Large intestine (tissue), 3 donors: ENCODE measurements at regions not wholly inside any gene's neighbourhood (a gene's known extent, or its start where the extent isn't known, plus 50 kb on each side); places are given as distances from the start of the nearest gene placed in this dataset.
A peak's percentile ranks its signal among the peaks of the same experiment; 100 is the strongest.

ENCODE experiments used
- DNase-seq, 2 donors: peaks; one replicate each; pipeline versions ENCODE4 v3.0.0 to v3.0.0-alpha.2; 2013
- H3K27ac ChIP-seq: one replicate; pipeline ENCODE4 v1.5.1; 2013; ENCODE audit warnings: low read length
- H3K27me3 ChIP-seq: 2 replicates; pipeline ENCODE4 v1.6.1; 2013; ENCODE audit warnings: low read length; ENCODE audit not compliant: control insufficient read depth, insufficient read depth
- H3K36me3 ChIP-seq: 2 replicates; pipeline ENCODE4 v1.6.1; 2013; ENCODE audit warnings: low read length; ENCODE audit not compliant: control insufficient read depth, insufficient read depth
- H3K4me1 ChIP-seq: one replicate; pipeline ENCODE4 v1.6.1; 2013; ENCODE audit warnings: low read length; ENCODE audit not compliant: control insufficient read depth, insufficient read depth
- H3K4me3 ChIP-seq: one replicate; pipeline ENCODE4 v1.5.1; 2013; ENCODE audit warnings: low read length
- H3K9me3 ChIP-seq: one replicate; pipeline ENCODE4 v1.6.1; 2013; ENCODE audit warnings: mild to moderate bottlenecking, low read depth, low read length, moderate library complexity; ENCODE audit not compliant: control insufficient read depth
- WGBS: methylation state at CpG from one replicate; pipeline ENCODE4 v1.1.5; 2013; ENCODE audit warnings: low lambda C conversion rate; ENCODE audit not compliant: insufficient coverage; 5-methylcytosine and 5-hydroxymethylcytosine counted together

DNA sequence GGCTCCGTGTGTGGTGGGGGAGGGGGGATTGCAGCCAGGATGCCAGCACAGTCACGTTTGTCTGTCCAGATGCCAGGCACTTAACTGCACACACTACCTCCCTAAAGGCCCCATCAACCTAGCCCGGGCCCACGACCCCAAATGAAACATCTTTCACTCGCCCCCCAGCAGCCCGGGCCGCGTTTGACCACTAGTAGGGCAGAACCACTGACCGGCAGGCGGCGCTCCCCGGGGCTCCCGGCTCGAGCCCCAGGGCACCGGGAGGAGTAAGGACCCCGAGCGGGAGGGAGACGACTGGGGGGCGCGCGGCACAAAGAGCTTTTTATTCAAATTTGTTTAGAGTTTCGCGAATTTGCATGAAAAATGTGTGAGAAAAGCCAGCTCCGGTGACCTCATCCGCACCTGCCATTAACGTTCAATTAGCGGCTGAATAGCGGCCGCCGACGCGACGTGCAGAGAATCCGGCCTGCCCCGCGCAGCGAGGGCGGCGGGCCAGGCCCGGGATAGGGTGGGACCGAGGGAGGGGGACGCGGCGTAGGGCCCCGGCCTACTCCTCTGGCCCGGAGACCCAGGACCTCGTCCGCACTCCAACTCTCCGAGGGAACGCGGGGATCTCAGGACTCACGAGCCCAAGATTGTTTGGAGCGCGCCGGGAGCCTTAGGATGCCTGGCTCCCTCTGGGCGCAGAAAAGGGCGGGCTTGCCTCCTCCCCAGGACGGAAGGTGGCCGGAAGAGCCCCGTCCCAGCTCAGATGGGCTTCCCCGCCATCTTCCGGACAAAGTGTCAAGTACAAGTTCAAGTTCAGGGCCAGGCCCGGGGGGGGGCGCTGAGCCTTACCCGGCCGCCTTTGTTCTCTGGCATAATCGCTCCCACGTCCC is 64.9 kb upstream of the POLG start:
- no CpG with 5 or more reads among the region's 68 CpGs for WGBS
- Histone ChIP-seq H3K27me3 (peaks cover 99% of the 10 kb centered on the region), H3K4me1 (no peaks in the 10 kb centered on the region), H3K27ac (no peak overlapping the region), H3K36me3 (no peaks in the 10 kb centered on the region), H3K9me3 (peaks cover 3% of the 10 kb centered on the region), H3K4me3 (no peak overlapping the region)
- peak in 1 of 2 donors; percentile 15 for DNase-seq

DNA sequence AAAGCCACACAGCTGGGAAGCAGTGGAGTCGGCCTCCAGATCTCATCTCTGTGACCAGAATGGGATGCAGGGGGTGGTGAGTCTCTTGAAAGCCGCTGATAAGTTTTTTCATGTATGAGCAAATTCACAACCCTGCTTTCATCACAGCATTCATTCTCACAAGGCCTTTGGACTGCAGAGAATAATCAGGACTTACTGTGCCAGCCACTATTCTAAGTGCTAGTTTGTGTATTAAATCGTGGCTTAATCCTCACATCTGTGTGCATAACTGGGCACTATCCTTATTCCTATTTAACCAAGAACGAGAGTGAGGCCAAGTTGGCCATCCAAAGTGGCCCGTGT is 64.2 kb upstream of the POLG start:
- DNase-seq = peak in 1 of 2 donors; percentile 7
- Histone ChIP-seq H3K27ac (no peak overlapping the region), H3K9me3 (peaks cover 3% of the 10 kb centered on the region), H3K36me3 (no peaks in the 10 kb centered on the region), H3K4me1 (no peaks in the 10 kb centered on the region), H3K4me3 (no peak overlapping the region), H3K27me3 (peaks cover 99% of the 10 kb centered on the region)
- WGBS = no CpG with 5 or more reads among the region's 5 CpGs

DNA sequence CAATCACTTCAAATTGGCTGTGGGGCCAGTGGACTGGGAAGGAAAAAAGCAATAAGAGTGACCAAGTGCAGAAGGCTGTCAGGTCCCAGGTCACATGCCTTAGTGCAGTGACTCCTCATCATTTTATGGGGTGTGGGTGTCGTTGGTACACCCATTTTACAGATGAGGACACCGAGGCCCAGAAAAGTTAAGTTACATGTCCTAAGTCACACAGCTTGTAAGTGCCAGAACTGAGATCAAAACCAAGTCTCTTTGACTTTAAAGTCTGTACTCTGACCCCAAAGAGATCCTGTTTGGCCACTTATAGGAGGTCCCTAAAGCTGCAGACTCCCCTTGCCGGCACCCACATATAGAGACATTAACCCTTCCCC is 63.0 kb upstream of the POLG start:
- no CpG with 5 or more reads among the region's 3 CpGs for WGBS

DNA sequence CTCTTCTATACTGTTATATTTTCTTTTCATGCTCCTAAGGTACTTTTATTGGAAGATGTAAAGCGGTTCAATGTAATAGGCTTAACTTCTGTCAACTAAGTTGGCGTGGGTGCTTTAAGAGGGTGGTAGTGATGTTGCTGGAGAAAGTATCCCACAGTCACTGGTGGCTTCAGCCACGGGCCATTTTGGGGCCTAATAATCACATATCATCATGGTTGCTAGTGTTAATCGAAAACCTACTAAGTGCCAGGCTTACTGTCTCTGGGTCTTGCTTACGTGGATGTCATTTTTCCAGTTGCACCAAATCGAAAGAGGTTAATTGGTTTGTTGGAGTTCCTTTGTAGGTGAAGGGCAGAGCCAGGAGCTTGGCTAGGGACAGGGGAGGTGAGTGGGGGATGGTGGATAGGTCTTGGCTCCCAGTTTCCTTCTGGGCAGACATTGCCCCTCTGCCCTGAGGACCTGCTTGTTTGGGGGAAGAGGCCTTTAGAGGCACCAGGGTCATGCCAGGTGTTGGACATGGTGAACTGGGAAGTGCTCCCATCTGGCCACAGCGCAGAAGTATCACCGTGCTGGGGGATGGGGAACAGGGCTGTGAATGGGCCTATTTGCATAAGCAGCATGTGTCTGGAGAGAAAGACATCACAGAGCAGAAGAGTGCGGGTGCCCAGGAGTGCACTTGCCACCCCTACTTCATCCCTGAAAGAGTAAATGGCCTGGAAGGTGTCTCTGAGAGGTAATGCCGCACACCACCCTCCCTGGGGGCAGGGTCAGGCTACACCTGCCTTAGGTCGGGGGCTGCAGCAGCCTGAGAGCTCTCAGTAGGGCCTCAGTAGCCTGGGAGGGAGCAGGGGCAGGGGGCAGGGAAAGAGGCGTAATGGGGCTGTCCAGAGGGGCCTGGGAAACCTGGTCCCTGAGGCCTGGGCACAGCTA is 62.4 kb upstream of the POLG start:
- Histone ChIP-seq H3K9me3 (peaks cover 3% of the 10 kb centered on the region), H3K36me3 (no peaks in the 10 kb centered on the region), H3K27me3 (peaks cover 99% of the 10 kb centered on the region), H3K27ac (no peak overlapping the region), H3K4me3 (no peak overlapping the region), H3K4me1 (no peaks in the 10 kb centered on the region)
- no peak for DNase-seq
- no CpG with 5 or more reads among the region's 12 CpGs for WGBS

More for the DNA sequence above, 63.0 kb upstream of the POLG start:
- H3K4me1 ChIP-seq = no peaks in the 10 kb centered on the region
- H3K4me3 ChIP-seq = no peak overlapping the region
- H3K9me3 ChIP-seq = peaks cover 3% of the 10 kb centered on the region
- no peaks in the 10 kb centered on the region for H3K36me3 ChIP-seq
- DNase-seq = no peak
- H3K27me3 ChIP-seq = peaks cover 99% of the 10 kb centered on the region
- no peak overlapping the region for H3K27ac ChIP-seq

DNA sequence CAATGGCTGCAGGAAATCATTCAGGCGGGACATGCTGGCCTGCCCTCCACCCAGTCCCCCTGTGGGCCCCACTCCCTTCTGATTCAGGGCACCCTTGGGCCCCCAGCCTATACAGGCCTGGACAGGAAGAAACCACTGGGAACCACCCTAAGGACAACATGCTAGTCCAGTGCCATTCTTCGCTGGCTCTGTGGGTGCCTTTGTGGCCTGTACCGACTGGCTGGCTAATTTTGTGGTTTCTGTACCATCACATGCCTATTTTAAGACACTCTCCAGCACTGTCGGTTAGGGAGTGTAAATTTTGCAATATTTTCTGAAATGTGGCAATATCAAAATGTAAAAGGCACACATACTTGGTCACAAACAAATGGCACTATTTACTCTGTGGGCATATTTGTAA is 61.4 kb upstream of the POLG start:
- peaks cover 99% of the 10 kb centered on the region for H3K27me3 ChIP-seq
- 17% methylated on average over 1 of the region's 4 CpGs for WGBS
- DNase-seq = no peak

DNA sequence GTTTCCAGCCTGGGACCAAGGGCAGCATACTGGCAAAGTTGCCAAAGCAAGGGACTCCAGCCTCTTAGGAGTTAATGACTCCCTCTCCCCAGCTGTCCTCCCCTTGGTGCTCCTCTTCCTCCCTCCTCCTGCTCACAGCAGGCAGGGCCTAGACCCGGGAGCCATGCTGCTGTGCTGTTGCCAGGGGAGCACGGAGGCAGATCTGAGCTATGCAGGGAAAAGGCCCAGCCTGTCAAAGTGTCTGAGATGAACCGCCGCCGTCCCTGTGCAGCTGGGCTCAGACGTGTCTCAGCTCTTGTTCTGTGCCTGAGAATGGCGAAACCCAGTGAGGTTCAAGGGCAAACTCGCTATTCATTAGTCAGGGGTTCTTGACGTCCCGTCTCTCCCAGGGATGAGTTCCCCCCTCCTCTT is 60.8 kb upstream of the POLG start:
- no peaks in the 10 kb centered on the region for H3K4me1 ChIP-seq
- WGBS = no CpG with 5 or more reads among the region's 10 CpGs
- H3K36me3 ChIP-seq = no peaks in the 10 kb centered on the region
- no peak overlapping the region for H3K4me3 ChIP-seq
- no peak overlapping the region for H3K27ac ChIP-seq
- DNase-seq = no peak
- H3K9me3 ChIP-seq = peaks cover 3% of the 10 kb centered on the region
- peaks cover 99% of the 10 kb centered on the region for H3K27me3 ChIP-seq

More for the DNA sequence above, 61.4 kb upstream of the POLG start:
- no peak overlapping the region for H3K27ac ChIP-seq
- no peaks in the 10 kb centered on the region for H3K36me3 ChIP-seq
- no peak overlapping the region for H3K4me3 ChIP-seq
- peaks cover 3% of the 10 kb centered on the region for H3K9me3 ChIP-seq
- H3K4me1 ChIP-seq = no peaks in the 10 kb centered on the region

DNA sequence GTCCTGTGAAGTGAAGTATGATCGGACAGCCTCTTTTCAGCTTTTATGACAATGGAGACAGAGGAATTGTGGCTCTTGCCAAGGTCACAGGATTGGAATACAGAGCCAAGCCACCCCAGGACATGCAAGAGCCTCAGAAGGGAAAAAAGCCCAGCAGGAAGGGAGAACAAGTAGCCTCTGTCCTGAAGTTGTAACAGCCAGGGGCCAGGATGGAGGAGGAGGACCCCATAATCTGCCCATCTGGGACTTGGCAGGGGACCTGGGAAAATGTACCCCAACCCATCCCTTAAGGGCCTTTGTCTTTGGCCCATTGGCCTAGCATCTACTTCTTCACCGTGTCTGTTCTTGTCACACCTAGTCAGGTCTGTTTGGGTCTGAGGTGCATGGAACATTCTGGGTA is 60.4 kb upstream of the POLG start:
- Histone ChIP-seq H3K4me3 (no peak overlapping the region), H3K36me3 (no peaks in the 10 kb centered on the region), H3K27ac (no peak overlapping the region), H3K4me1 (no peaks in the 10 kb centered on the region), H3K9me3 (no peaks in the 10 kb centered on the region), H3K27me3 (peaks cover 99% of the 10 kb centered on the region)
- WGBS = no CpG with 5 or more reads among the region's 2 CpGs
- no peak for DNase-seq

DNA sequence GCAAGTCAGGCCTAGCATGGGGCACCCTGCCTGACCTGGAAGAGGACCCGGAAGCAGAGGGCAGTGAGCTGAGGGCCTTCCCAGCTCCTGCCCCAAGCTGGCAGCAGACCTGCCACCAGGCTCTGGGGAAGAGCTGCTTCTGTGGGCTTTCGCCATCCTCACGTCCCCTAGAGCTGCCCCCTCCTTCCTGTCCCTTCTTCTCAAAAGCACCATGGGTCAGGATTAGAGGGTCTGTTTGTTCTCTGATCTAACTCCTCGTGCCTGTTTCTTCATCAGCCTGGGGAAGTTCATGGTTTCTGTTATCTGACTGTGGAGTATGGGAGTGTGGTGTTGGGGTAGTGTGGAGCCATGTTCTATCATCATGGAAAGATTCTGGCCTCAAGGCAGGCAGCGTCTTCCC is 58.4 kb upstream of the POLG start:
- no peak overlapping the region for H3K27ac ChIP-seq
- DNase-seq = no peak
- H3K4me1 ChIP-seq = no peaks in the 10 kb centered on the region
- H3K27me3 ChIP-seq = peaks cover 97% of the 10 kb centered on the region
- no CpG with 5 or more reads among the region's 5 CpGs for WGBS
- no peak overlapping the region for H3K4me3 ChIP-seq
- no peaks in the 10 kb centered on the region for H3K9me3 ChIP-seq
- no peaks in the 10 kb centered on the region for H3K36me3 ChIP-seq

DNA sequence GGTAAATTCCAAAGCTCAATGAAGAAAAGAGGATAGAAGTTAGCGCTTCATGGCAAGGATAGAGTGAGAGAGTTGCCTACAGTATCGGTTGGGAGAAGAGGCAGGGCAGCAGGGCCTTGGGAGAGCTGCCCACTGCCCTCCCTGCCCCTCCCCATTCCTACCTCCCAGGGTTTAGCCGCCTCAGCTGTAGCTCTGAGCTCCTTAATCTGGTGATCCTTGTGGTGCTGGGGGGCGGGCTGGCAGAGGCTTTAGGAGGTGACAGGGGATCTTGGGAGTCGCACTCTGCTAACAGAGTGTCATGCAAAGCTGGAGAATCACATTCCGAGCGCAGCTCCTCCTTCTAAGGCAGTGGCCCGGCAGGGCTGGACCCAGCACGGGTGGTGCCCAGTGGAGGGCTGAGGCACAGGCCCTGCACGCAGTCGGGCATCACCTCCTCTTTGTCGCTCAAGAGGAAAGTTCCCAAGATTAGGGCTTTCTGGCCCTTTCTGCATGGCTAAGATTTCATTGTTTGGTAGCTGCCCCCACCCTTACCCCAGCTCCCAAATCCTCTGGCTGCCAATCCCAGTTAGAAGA is 57.1 kb upstream of the POLG start:
- H3K4me3 ChIP-seq = no peak overlapping the region
- peaks cover 95% of the 10 kb centered on the region for H3K27me3 ChIP-seq
- no peak for DNase-seq
- no CpG with 5 or more reads among the region's 12 CpGs for WGBS
- no peak overlapping the region for H3K27ac ChIP-seq
- no peaks in the 10 kb centered on the region for H3K36me3 ChIP-seq
- no peaks in the 10 kb centered on the region for H3K4me1 ChIP-seq
- H3K9me3 ChIP-seq = no peaks in the 10 kb centered on the region

DNA sequence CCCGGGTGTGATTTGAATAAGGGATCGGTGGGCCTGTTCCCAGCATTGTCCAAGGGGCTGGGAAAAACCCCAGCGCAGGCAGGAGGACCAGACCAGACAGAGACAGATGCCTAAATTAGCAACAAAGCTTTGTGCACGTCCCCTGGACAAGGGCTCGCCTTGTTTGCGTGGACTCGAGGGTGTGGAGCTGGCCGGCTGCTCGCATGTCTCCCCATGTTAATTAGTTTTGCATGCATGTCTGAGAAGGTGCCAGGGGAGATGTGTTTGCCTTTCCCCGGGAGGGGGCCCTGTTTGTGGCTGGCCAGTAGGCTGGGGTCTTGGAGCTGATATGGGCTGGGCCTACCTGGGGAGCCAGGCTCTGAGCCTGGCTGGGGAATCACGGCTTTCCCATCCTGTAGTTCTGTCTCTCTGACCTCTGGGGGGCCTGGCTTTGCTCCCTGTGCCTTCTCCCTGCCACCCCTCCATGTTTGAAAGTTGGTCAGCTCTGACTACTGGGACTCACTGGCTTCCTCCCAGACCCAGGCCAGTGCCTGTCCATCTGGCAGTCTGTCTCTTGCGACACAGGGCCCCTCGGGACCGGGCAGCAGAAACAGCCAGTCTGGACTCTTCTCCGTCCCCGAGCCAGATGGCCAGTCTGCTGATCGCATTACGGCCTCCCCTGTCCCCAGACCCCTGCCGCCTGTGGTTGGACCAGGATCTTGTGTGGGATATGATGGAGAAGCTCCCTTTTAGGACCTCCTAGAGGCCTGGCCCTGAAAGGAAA is 55.4 kb upstream of the POLG start:
- no peaks in the 10 kb centered on the region for H3K9me3 ChIP-seq
- DNase-seq = no peak
- H3K4me1 ChIP-seq = no peaks in the 10 kb centered on the region
- H3K4me3 ChIP-seq = no peak overlapping the region
- peaks cover 90% of the 10 kb centered on the region for H3K27me3 ChIP-seq
- 0% methylated on average over 1 of the region's 19 CpGs for WGBS
- no peak overlapping the region for H3K27ac ChIP-seq
- H3K36me3 ChIP-seq = no peaks in the 10 kb centered on the region
